UCSD-AML1 (cell line): ENCODE measurements at regions not wholly inside any gene's neighbourhood (a gene's known extent, or its start where the extent isn't known, plus 50 kb on each side); places are given as distances from the start of the nearest gene placed in this dataset.

ENCODE experiments used
- DNase-seq: peaks from one replicate; lab custom pipeline; 2025; ENCODE audit not compliant: unreplicated experiment; lab: John Stamatoyannopoulos, UW

DNA sequence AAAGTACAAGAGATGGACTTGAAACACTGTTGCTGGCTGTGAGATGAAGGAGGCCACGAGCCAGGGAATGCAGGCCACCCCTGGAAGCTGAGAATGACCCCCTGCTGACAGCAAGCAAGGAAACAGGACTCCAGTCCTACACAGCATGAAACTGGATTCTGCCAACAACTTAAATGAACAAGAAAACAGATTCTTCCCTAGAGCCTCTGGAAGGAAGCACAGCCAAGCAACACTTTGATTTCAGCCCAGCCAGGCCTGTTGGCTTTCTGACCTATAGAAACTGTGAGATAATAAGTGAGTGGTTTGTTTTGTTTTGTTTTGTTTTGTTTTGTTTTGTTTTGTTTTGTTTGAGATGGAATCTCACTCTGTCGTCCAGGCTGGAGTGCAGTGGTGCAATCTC is 105.3 kb upstream of the CACNA1A start:
- DNase-seq = no peak

GRCh38 chr19:13610039-13610691 is 103.9 kb upstream of the CACNA1A start:
- DNase-seq = no peak

DNA sequence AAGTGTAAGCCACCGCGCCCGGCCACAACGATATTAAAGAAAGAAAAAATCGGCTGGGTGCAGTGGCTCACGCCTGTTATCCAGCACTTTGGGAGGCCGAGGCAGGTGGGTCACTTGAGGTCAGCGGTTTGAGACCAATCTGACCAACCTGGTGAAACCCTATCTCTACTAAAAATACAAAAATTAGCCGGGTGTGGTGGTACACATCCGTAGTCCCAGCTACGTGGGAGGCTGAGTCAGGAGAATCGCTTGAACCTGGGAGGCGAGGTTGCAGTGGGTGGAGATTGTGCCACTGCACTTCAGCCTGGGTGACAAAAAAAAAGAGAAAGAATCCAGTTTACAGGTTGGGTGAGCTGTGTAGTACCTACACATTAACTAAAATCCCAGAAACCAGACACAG is 99.9 kb upstream of the CACNA1A start:
- DNase-seq = no peak

DNA sequence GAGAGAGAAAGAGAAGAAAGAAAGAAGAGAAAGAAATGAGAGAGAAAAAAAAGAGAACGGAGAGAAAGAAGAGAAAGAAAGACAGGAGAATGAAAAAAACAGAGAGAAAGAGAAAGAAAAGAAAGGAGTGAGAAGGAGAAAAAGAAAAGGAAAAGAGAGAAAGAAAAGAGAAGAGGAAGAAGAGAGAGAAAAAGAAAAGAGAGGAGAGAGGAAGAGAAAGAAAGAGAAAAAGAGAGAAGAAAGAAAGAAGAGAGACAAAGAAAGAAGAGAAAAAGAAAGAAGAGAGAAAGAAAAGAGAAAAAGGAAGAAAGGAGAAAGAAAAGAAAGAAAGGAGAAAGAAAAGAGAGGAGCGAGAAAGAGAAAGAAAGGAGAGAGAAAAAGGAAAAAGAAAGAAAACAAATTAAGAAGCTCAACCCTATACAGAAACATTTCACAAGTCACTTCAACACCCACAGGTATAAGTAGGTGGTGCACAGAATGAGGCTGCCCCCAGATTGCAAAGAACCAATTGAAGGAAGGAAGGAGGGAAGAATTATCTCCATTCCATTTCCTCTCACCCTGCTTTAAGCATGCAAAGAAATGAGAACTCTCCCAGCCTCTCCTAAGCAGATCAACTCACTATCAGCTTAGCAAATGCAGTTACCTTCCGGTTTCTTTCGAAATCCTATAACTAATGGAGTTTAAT is 98.8 kb upstream of the CACNA1A start:
- no peak for DNase-seq

DNA sequence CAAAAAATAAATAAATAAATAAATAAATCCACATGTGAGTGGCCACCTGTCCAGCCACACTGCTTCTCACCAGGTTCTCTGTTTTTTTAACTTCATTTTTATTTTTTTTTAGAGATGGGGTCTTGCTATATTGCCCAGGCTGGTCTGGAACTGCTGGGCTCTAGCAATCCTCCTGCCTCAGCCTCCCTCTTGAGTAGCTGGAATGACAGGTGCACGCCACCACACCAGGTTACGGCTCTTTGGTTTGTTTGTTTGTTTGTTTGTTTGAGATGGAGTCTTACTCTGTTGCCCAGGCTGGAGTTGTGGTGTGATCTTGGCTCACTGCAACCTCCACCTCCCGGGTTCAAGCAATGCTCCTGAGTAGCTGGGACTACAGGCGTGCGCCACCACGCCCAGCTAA is 94.5 kb upstream of the CACNA1A start:
- DNase-seq = no peak

GRCh38 chr19:13600091-13600490 is 93.8 kb upstream of the CACNA1A start:
- DNase-seq = no peak

- DNase-seq = no peak
These were observed 93.4 kb upstream of the CACNA1A start for GRCh38 chr19:13599681-13600080.

- DNase-seq = no peak
These were observed 91.8 kb upstream of the CACNA1A start for GRCh38 chr19:13598098-13598497.

GRCh38 chr19:13597640-13598039 is 91.4 kb upstream of the CACNA1A start:
- DNase-seq = peak; percentile 37

DNA sequence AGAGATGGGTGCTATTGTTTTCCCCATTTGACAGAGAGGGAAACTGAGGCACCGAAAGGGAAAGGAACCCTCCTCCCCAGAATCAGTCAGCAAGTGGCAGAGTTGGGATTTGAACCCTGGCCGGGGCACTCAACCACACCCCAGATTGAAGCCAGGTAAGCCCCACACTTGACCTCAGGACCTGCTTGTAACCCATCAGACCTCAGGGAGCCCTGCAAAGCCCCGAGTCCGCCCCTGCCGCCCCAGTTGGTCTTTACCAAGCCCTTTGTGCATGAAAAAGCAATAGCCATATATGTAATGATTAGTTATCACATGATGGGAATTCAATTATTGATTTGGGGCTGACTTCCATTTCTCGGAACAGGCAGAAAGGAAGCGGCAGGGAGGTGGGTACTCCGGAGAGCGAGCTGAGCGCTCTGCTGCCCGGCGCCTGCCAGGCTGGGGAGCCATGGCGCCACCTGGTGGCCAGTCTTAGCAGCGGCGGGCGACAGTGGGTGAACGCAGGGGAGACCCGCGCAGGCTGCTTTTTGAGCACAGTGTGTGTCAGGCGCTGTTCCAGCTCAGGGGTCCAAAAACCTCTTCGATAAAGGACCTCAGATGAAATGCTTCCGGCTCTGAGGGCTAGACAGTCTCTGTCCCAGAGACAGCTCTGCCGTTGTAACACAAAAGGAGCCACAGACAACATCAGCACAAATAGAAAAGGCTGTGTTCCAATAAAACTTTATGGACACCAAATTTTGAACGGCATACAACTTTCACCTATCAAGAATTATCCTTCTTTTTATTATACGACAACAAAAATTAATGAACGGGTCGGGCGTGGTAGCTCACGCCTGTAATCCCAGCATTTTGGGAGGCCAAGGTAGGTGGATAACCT is 82.9 kb upstream of the CACNA1A start:
- peak; percentile 77 for DNase-seq

GRCh38 chr19:13585512-13585911 is 79.2 kb upstream of the CACNA1A start:
- DNase-seq = no peak

DNA sequence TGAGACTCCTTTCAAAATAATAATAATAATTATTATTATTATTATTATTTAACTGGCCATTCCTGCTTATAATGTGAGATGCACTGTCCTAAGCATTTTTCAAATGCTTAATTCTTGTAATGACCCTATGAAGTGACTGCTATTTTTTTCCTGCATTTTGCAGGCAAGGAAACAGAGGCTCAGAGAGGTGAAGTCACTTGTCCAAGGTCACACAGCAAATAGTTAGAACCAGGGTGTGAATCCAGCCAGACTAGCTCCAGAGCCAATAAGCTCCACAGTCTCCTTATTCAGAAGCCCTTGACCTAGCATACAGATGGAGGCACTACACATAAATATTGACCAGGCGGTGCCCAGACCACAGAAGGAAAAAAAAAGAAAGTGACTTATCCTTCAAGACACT is 77.5 kb upstream of the CACNA1A start:
- DNase-seq = no peak

DNA sequence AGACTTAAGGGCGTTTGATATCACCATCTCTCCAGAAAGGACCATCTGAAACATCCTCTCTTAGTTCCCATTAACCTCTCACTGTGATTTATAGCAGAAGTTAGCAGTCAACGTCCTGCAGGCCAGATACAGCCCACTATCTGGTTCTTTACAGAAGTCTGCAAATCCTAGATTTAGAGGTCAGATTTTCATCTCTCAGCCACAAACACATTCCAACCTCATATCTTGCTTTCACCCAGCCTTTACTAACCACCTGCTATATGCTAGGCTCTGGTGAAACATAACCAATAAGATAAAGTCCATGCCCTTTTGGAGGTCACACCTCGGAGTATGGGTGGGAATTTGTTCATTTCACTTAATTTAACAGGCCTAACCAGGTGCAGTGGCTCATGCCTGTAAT is 76.8 kb upstream of the CACNA1A start:
- DNase-seq = no peak

GRCh38 chr19:13581576-13581975 is 75.3 kb upstream of the CACNA1A start:
- no peak for DNase-seq

DNA sequence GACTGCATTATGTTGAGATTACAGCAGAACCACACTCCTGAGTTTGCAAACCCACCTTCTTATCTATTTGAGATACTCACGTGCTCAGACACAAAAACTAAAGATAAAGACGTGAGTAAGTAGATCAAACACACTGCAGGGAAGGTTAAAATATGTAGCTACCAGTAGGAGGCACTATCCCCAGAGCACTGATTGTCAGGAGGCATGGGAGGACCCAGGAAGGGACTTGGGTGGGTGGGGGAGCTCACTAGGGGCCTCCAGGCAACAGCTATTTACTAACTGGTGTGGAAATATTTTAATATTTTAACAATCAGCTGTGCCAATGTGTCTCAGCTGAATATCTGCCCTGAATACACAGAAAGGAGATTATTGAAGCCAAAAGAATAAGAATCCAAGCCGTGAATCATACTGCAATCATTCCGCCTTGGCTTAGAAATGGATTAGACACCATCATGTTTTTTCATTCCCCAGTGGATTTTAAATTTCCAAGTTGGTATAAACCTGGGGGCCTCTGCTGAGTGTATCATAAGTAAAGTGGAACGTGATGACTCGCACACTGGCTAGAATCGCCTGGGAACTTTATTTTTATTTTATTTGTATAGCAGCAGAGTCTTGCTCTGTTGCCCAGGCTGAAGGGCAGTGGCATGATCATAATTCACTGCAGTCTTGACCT is 73.2 kb upstream of the CACNA1A start:
- DNase-seq = no peak

DNA sequence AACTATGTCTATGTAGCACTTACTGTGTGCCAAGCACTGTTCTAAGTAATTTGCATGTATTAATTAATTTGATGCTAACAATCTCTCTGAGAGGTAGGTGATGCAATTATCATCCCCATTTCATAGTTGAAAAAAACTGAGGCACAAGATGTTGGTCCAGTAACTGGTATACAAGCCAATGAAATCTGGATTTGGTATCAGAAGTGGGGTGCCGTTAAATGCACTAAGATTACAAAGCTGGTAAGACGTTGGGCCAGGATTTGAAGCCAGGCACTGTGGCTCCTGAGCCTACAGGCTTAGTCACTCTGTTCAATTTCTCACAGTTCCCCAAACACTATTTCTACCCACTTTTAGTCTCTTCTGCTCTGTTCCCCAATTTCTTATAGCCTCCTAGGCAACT is 70.4 kb upstream of the CACNA1A start:
- DNase-seq = no peak

- DNase-seq = no peak
These were observed 68.7 kb upstream of the CACNA1A start for GRCh38 chr19:13574933-13575332.

GRCh38 chr19:13573056-13573667 is 66.9 kb upstream of the CACNA1A start:
- DNase-seq = no peak

GRCh38 chr19:13561461-13561860 is 55.2 kb upstream of the CACNA1A start:
- DNase-seq = no peak

DNA sequence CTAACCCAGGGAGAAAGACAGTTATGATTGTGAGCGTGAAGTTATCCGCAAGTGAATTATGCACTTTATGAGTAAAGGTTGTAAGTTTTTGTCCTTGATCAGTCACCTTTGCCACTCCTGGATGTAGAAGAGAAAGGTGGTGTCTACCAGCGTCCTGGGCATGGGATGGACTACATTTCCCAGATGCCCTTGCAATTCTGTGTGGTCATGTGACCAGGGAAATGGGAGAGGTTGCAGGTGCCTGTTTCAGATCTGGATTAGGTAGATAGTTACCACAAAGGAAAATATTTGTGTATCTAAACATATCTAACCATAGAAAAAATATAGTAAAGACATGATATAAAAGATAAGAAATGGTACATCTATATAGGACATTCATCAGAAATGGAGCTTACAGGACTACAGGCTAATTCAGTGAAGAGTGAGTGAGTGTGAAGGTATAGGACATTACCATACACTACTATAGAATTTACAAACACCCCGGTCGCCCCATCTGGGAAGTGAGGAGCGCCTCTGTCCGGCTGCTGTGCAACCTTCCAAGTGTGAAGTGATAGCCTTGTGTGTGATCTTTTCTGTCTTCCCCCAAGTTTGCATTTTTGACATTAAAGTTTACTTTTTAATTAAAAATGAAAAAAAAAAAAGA is 51.6 kb upstream of the CACNA1A start:
- no peak for DNase-seq

GRCh38 chr19:13556552-13556951 is 50.3 kb upstream of the CACNA1A start:
- no peak for DNase-seq
